ENCODE measurements at regions not wholly inside any gene's neighbourhood (a gene's known extent, or its start where the extent isn't known, plus 50 kb on each side); places are given as distances from the start of the nearest gene placed in this dataset.

DNA sequence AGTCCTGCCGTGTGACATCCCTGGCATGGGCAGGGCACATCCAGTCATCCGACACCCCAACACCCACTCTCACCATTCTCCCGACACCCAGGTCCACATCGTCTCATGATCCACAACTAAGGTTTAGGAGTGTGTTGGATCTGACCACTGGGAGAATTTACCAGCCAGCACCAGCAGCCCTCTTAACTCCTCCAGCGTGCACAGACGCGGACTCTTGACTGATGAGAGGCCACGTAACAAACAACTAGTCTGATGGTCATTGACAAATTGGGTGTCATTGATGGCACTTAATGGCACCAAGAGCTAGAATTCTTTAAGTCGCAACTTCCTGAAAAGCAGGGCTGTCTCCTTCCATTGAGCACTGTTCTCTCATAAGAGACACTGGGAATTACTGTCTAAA, 203.0 kb upstream of the SFSWAP start:
- TF ChIP-seq CTCF (IDR thresholded peaks at IDR 0.05) (no peak), POLR2A (IDR thresholded peaks at IDR 0.05) (no peak)

Data from adrenal gland (tissue), 5 donors.